H1 (cell line): ENCODE measurements at regions not wholly inside any gene's neighbourhood (a gene's known extent, or its start where the extent isn't known, plus 50 kb on each side); places are given as distances from the start of the nearest gene placed in this dataset.

ENCODE experiments used
- CTCF ChIA-PET: fragments of 300-600 bp; sonication (Branson Sonifier 250); formaldehyde crosslinking; loops from one replicate; lab custom pipeline; 2021; ENCODE audit not compliant: partially characterized antibody; lab: Charles Lee
- POLR2A ChIA-PET: fragments of 300-600 bp; sonication (Branson Sonifier 250); formaldehyde crosslinking; loops from one replicate; lab custom pipeline; 2021; ENCODE audit warnings: inconsistent platforms; ENCODE audit not compliant: partially characterized antibody; lab: Charles Lee
- DNase-seq, 2 experiments: peaks; one replicate each; pipeline versions ENCODE4 v3.0.0 to v3.0.0-alpha.2; 2010 to 2022; ENCODE audit warnings: low spot score in 2 of 2, low read depth in 1 of 2, mixed read lengths in 1 of 2
- FAIRE-seq: peaks from 2 replicates; lab custom pipeline; 2011; peaks lifted over from hg19 to GRCh38; lab: Jason Lieb, UNC
- H2AFZ ChIP-seq: 2 replicates; pipeline ENCODE4 v1.8.1; 2012; ENCODE audit warnings: low read length, inconsistent platforms
- H2AK5ac ChIP-seq: 2 replicates; pipeline ENCODE4 v1.6.1; 2013; ENCODE audit warnings: low read depth, low read length
- H2BK120ac ChIP-seq: replicated peaks from 2 replicates; pipeline ENCODE3; 2013; ENCODE audit warnings: low read depth, low read length, inconsistent platforms
- H2BK12ac ChIP-seq: 2 replicates; pipeline ENCODE4 v1.6.1; 2013; ENCODE audit warnings: low read depth, low read length
- H2BK15ac ChIP-seq: 2 replicates; pipeline ENCODE4 v1.6.1; 2013; ENCODE audit warnings: low read length
- H2BK20ac ChIP-seq: 2 replicates; pipeline ENCODE4 v1.6.1; 2013; ENCODE audit warnings: low read length
- H2BK5ac ChIP-seq: 2 replicates; pipeline ENCODE4 v1.6.1; 2013; ENCODE audit warnings: low read depth, low read length
- H3K14ac ChIP-seq: 2 replicates; pipeline ENCODE4 v1.6.1; 2013; ENCODE audit warnings: inconsistent platforms; ENCODE audit not compliant: insufficient read length
- H3K18ac ChIP-seq: 2 replicates; pipeline ENCODE4 v1.6.1; 2013; ENCODE audit warnings: low read length; ENCODE audit errors: extremely low read depth
- H3K23ac ChIP-seq: 2 replicates; pipeline ENCODE4 v1.6.1; 2013; ENCODE audit warnings: inconsistent platforms; ENCODE audit not compliant: insufficient read length
- H3K23me2 ChIP-seq: 2 replicates; pipeline ENCODE4 v1.6.1; 2013; ENCODE audit warnings: low read depth, low read length
- H3K27ac ChIP-seq: 2 replicates; pipeline ENCODE4 v1.6.1; 2011; ENCODE audit warnings: low read depth, low read length, inconsistent platforms
- H3K27me3 ChIP-seq, 4 experiments: replicated peaks in 1 of 4; 1 replicate in 1 of 4; 2 replicates in 3 of 4; pipeline versions ENCODE4 v1.6.1 to v1.8.1; 2011 to 2013; ENCODE audit warnings: low read length in 3 of 4, mild to moderate bottlenecking in 3 of 4, inconsistent platforms in 2 of 4, mixed read lengths in 2 of 4, moderate library complexity in 1 of 4; ENCODE audit not compliant: control insufficient read depth in 3 of 4, insufficient read depth in 3 of 4; ENCODE audit errors: extremely low read depth in 1 of 4
- H3K36me3 ChIP-seq, 4 experiments: 2 replicates each; pipeline versions ENCODE4 v1.6.1 to v1.8.1; 2011 to 2013; ENCODE audit warnings: mild to moderate bottlenecking in 4 of 4, low read length in 3 of 4, moderate library complexity in 2 of 4, control low read depth in 1 of 4, inconsistent platforms in 1 of 4; ENCODE audit not compliant: insufficient read depth in 4 of 4, control insufficient read depth in 2 of 4
- H3K4ac ChIP-seq: replicated peaks from 2 replicates; pipeline ENCODE3; 2013; ENCODE audit warnings: low read length, low read depth, mixed read lengths, inconsistent platforms; ENCODE audit not compliant: insufficient read length
- H3K4me1 ChIP-seq, 4 experiments: replicated peaks in 1 of 4; 1 replicate in 1 of 4; 2 replicates in 3 of 4; pipeline versions ENCODE4 v1.6.1 to v1.8.1; 2011 to 2013; ENCODE audit warnings: low read length in 3 of 4, inconsistent platforms in 2 of 4, mixed read lengths in 1 of 4; ENCODE audit not compliant: insufficient read depth in 4 of 4, control insufficient read depth in 3 of 4
- H3K4me2 ChIP-seq, 2 experiments: 2 replicates each; pipeline versions ENCODE4 v1.6.1 to v1.8.1; 2011 to 2013; ENCODE audit warnings: low read depth in 2 of 2, low read length in 2 of 2, control low read depth in 1 of 2, inconsistent platforms in 1 of 2, mild to moderate bottlenecking in 1 of 2; ENCODE audit not compliant: insufficient read depth in 1 of 2
- H3K4me3 ChIP-seq, 4 experiments: fragments of 200-600, 300-600 bp in 1 of 4; sonication (generic), shearing (Covaris generic), sonication (Bioruptor Twin) in 1 of 4; 2 replicates each; pipeline versions ENCODE4 v1.5.1 to v1.8.1; 2011 to 2016; ENCODE audit warnings: low read length in 4 of 4, low read depth in 3 of 4, control low read depth in 2 of 4, inconsistent platforms in 2 of 4, mild to moderate bottlenecking in 2 of 4, mixed read lengths in 1 of 4, moderate library complexity in 1 of 4; ENCODE audit not compliant: insufficient read depth in 2 of 4; ENCODE audit errors: extremely low read depth in 1 of 4
- H3K56ac ChIP-seq: replicated peaks from 2 replicates; pipeline ENCODE3; 2013; ENCODE audit warnings: low read depth, mild to moderate bottlenecking, mixed read lengths, low read length, inconsistent platforms; ENCODE audit not compliant: insufficient read length
- H3K79me1 ChIP-seq: 2 replicates; pipeline ENCODE4 v1.6.1; 2013; ENCODE audit warnings: low read depth, low read length, control low read depth
- H3K79me2 ChIP-seq, 2 experiments: 2 replicates each; pipeline versions ENCODE4 v1.6.1 to v1.8.1; 2012 to 2013; ENCODE audit warnings: low read length in 2 of 2, mild to moderate bottlenecking in 2 of 2, inconsistent platforms in 1 of 2; ENCODE audit not compliant: insufficient read depth in 2 of 2, control insufficient read depth in 1 of 2
- H3K9ac ChIP-seq, 4 experiments: replicated peaks in 1 of 4; 1 replicate in 1 of 4; 2 replicates in 3 of 4; pipeline versions ENCODE4 v1.6.1 to v1.8.1; 2011 to 2013; ENCODE audit warnings: low read depth in 3 of 4, low read length in 3 of 4, control low read depth in 2 of 4, mild to moderate bottlenecking in 2 of 4, moderate library complexity in 2 of 4, inconsistent platforms in 1 of 4; ENCODE audit errors: extremely low read depth in 1 of 4
- H3K9me3 ChIP-seq, 2 experiments: 2 replicates each; pipeline versions ENCODE4 v1.6.1 to v1.8.1; 2012 to 2013; ENCODE audit warnings: mild to moderate bottlenecking in 2 of 2, moderate library complexity in 2 of 2, control low read depth in 1 of 2, inconsistent platforms in 1 of 2, low read depth in 1 of 2, low read length in 1 of 2, mixed read lengths in 1 of 2; ENCODE audit not compliant: insufficient read depth in 2 of 2
- H4K20me1 ChIP-seq, 2 experiments: replicated peaks in 1 of 2; 2 replicates each; pipeline versions ENCODE3 to v1.8.1; 2011 to 2013; ENCODE audit warnings: inconsistent platforms in 2 of 2, low read length in 2 of 2, mild to moderate bottlenecking in 1 of 2; ENCODE audit not compliant: insufficient read depth in 2 of 2, control insufficient read depth in 1 of 2
- H4K5ac ChIP-seq: 2 replicates; pipeline ENCODE4 v1.6.1; 2013; ENCODE audit warnings: low read length, low read depth, mixed read lengths, inconsistent platforms; ENCODE audit not compliant: insufficient read length
- H4K8ac ChIP-seq: 2 replicates; pipeline ENCODE4 v1.8.0; 2013; ENCODE audit warnings: mild to moderate bottlenecking, moderate library complexity, low read length, inconsistent platforms; ENCODE audit not compliant: insufficient read depth; ENCODE audit errors: extremely low read depth
- H4K91ac ChIP-seq: replicated peaks from 2 replicates; pipeline ENCODE3; 2013; ENCODE audit warnings: low read length, mixed read lengths, inconsistent platforms; ENCODE audit not compliant: insufficient read length
- EGR1 ChIP-seq: IDR thresholded peaks from 2 replicates; pipeline ENCODE4 v1.6.1; 2011; ENCODE audit warnings: low read depth, low read length, borderline replicate concordance
- SAP30 ChIP-seq: fragments of 300-600 bp; sonication (generic); IDR thresholded peaks from 2 replicates; pipeline ENCODE4 v1.7.1; 2012; ENCODE audit warnings: low read length, moderate library complexity, mild to moderate bottlenecking, inconsistent platforms; ENCODE audit not compliant: insufficient read depth, insufficient replicate concordance
- WGBS, 2 experiments: shearing (Covaris generic) in 1 of 2; methylation state at CpG; one replicate each; pipeline versions ENCODE4 v1.1.6 to v1.1.7; 2013 to 2015; ENCODE audit warnings: low lambda C conversion rate in 2 of 2, mixed read lengths in 2 of 2, inconsistent platforms in 1 of 2, low coverage in 1 of 2, missing lambda C conversion rate in 1 of 2; ENCODE audit not compliant: insufficient replicate concordance in 2 of 2, insufficient coverage in 1 of 2, insufficient read length in 1 of 2; ENCODE audit errors: extremely low coverage in 1 of 2, missing lambda C conversion rate in 1 of 2; 5-methylcytosine and 5-hydroxymethylcytosine counted together

DNA sequence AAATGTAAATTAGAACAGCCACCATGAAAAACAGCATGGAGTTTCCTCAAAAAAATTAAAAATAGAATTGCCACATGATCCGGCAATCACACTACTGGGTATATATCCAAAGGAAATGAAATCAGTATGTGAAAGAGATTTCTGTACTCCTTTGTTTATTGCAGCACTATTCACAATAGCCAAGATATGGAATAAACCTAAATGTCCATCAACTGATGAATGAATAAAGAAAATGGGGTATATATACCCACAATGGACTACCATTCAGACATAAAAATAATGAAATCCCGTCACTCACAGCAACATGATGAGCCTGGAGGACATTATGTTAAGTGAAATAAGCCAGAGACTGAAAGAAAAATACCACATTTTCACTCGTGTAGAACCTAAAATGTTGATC lies 296.9 kb downstream of the RAP2B start:
- no peak overlapping the region for H3K56ac ChIP-seq
- H3K27me3 ChIP-seq: peaks cover 0 to 1% (median 0%) of the 10 kb centered on the region in 4 experiments; a peak in 1 of 7 replicates
- WGBS, 2 experiments: 68% methylated on average over 3 of the region's 3 CpGs; no CpG with 5 or more reads in 1 of the 2 experiments
- no peak overlapping the region for H3K23ac ChIP-seq
- H3K14ac ChIP-seq: no peak overlapping the region
- ChIA-PET CTCF (no interaction called here), POLR2A (no interaction called here)
- FAIRE-seq (no peak), DNase-seq (no peak)
- H2AFZ ChIP-seq: no peak overlapping the region
- H3K79me2 ChIP-seq: no peaks in the 10 kb centered on the region
- H2BK15ac ChIP-seq: no peak overlapping the region
- no peak overlapping the region for H2BK120ac ChIP-seq
- no peaks in the 10 kb centered on the region for H3K9me3 ChIP-seq
- no peak overlapping the region for H3K4me3 ChIP-seq
- no peaks in the 10 kb centered on the region for H4K20me1 ChIP-seq
- H4K5ac ChIP-seq: no peak overlapping the region
- H2BK20ac ChIP-seq: no peak overlapping the region
- H3K36me3 ChIP-seq: no peaks in the 10 kb centered on the region
- H3K9ac ChIP-seq: no peak overlapping the region
- H2BK12ac ChIP-seq: no peak overlapping the region
- H3K4me2 ChIP-seq: no peak overlapping the region
- no peak overlapping the region for H3K18ac ChIP-seq
- H2BK5ac ChIP-seq: no peak overlapping the region
- no peak overlapping the region for H4K8ac ChIP-seq
- H2AK5ac ChIP-seq: no peak overlapping the region
- H4K91ac ChIP-seq: no peak overlapping the region
- H3K23me2 ChIP-seq: no peaks in the 10 kb centered on the region
- no peak overlapping the region for H3K27ac ChIP-seq
- TF ChIP-seq SAP30: no peak
- TF ChIP-seq EGR1: no peak
- H3K79me1 ChIP-seq: no peaks in the 10 kb centered on the region
- H3K4me1 ChIP-seq: no peaks in the 10 kb centered on the region
- no peak overlapping the region for H3K4ac ChIP-seq
